HEK293 (cell line): ENCODE measurements at regions not wholly inside any gene's neighbourhood (a gene's known extent, or its start where the extent isn't known, plus 50 kb on each side); places are given as distances from the start of the nearest gene placed in this dataset.

ENCODE experiments used
- CTCF ChIA-PET: fragments of 350-600 bp; formaldehyde crosslinking; extraction: SDS; loops from one replicate; lab custom pipeline; 2021; ENCODE audit warnings: antibody characterized with exemption; lab: Yijun Ruan, JAX
- POLR2A ChIA-PET: fragments of 300-600 bp; formaldehyde crosslinking; extraction: SDS; loops from one replicate; lab custom pipeline; 2020; ENCODE audit warnings: antibody characterized with exemption, inconsistent platforms; lab: Yijun Ruan, JAX
- H3K27ac ChIP-seq: fragments of 200-500 bp; sonication (Bioruptor generic); 2 replicates; pipeline ENCODE4 v1.5.1; 2014; ENCODE audit warnings: low read depth, low read length, control low read depth, inconsistent platforms; ENCODE audit errors: extremely low read depth
- H3K36me3 ChIP-seq, 2 experiments: fragments of 200-500 bp in 1 of 2; sonication (Bioruptor generic) in 1 of 2; 1 replicate in 1 of 2; 2 replicates in 1 of 2; pipeline ENCODE4 v1.5.1; 2014 to 2017; ENCODE audit warnings: inconsistent platforms in 2 of 2, low read length in 2 of 2; ENCODE audit not compliant: control insufficient read depth in 2 of 2, insufficient read depth in 1 of 2
- H3K4me1 ChIP-seq: fragments of 200-500 bp; sonication (Bioruptor generic); 2 replicates; pipeline ENCODE4 v1.5.1; 2014; ENCODE audit warnings: mild to moderate bottlenecking, low read length, inconsistent platforms; ENCODE audit not compliant: control insufficient read depth, insufficient read depth
- H3K4me3 ChIP-seq: 2 replicates; pipeline ENCODE4 v1.5.1; 2011; ENCODE audit warnings: low read depth, mild to moderate bottlenecking, control low read depth, low read length, moderate library complexity
- H3K9me3 ChIP-seq: fragments of 200-500 bp; sonication (Bioruptor generic); 2 replicates; pipeline ENCODE4 v1.5.1; 2014; ENCODE audit warnings: low read depth, low read length, inconsistent platforms; ENCODE audit not compliant: control insufficient read depth, insufficient read depth
- EGR2 ChIP-seq: fragments of 450-650 bp; formaldehyde crosslinking; IDR thresholded peaks from 2 replicates; pipeline ENCODE4 v1.5.1; 2016; ENCODE audit warnings: low read depth, missing biosample characterization, missing genetic modification characterization
- FEZF1 ChIP-seq: fragments of 450-650 bp; formaldehyde crosslinking; IDR thresholded peaks from 2 replicates; pipeline ENCODE4 v1.5.1; 2016; ENCODE audit warnings: missing biosample characterization, missing genetic modification characterization
- PRDM2 ChIP-seq: fragments of 450-650 bp; formaldehyde crosslinking; IDR thresholded peaks from 2 replicates; pipeline ENCODE4 v1.5.1; 2016; ENCODE audit warnings: missing biosample characterization, missing genetic modification characterization, borderline replicate concordance
- ZBTB8A ChIP-seq: fragments of 450-650 bp; formaldehyde crosslinking; IDR thresholded peaks from 2 replicates; pipeline ENCODE4 v1.5.1; 2016; ENCODE audit warnings: missing biosample characterization, missing genetic modification characterization
- ZFP3 ChIP-seq: fragments of 450-650 bp; formaldehyde crosslinking; IDR thresholded peaks from 2 replicates; pipeline ENCODE4 v1.5.1; 2016; ENCODE audit warnings: low read depth, missing biosample characterization, missing genetic modification characterization
- ZNF202 ChIP-seq: fragments of 450-650 bp; formaldehyde crosslinking; IDR thresholded peaks from 2 replicates; pipeline ENCODE4 v1.5.1; 2016; ENCODE audit warnings: missing biosample characterization, missing genetic modification characterization, borderline replicate concordance
- ZNF211 ChIP-seq: fragments of 450-650 bp; formaldehyde crosslinking; IDR thresholded peaks from 2 replicates; pipeline ENCODE4 v1.5.1; 2016; ENCODE audit warnings: low read depth, missing biosample characterization, missing genetic modification characterization
- ZNF248 ChIP-seq: fragments of 450-650 bp; formaldehyde crosslinking; IDR thresholded peaks from 2 replicates; pipeline ENCODE4 v1.5.1; 2017; ENCODE audit warnings: missing biosample characterization, missing genetic modification characterization
- ZNF518A ChIP-seq: fragments of 450-650 bp; formaldehyde crosslinking; conservative IDR thresholded peaks from 2 replicates; pipeline ENCODE4 v1.5.1; 2016; ENCODE audit warnings: low read depth, missing biosample characterization, missing genetic modification characterization
- ZNF555 ChIP-seq: fragments of 450-650 bp; formaldehyde crosslinking; conservative IDR thresholded peaks from 2 replicates; pipeline ENCODE4 v1.5.1; 2017; ENCODE audit warnings: missing biosample characterization, mild to moderate bottlenecking, missing genetic modification characterization, inconsistent platforms
- ZNF664 ChIP-seq: fragments of 450-650 bp; formaldehyde crosslinking; IDR thresholded peaks from 2 replicates; pipeline ENCODE4 v1.5.1; 2016; ENCODE audit warnings: missing biosample characterization, missing genetic modification characterization
- ZNF785 ChIP-seq: fragments of 450-650 bp; formaldehyde crosslinking; IDR thresholded peaks from 2 replicates; pipeline ENCODE4 v1.5.1; 2016; ENCODE audit warnings: missing biosample characterization, missing genetic modification characterization
- TF ChIP-seq, protein P1 (sequence below): fragments of 450-650 bp; formaldehyde crosslinking; IDR thresholded peaks from 2 replicates; pipeline ENCODE4 v1.5.1; 2016; ENCODE audit warnings: missing biosample characterization, missing genetic modification characterization
- TF ChIP-seq, protein P2 (sequence below): fragments of 450-650 bp; formaldehyde crosslinking; IDR thresholded peaks from 2 replicates; pipeline ENCODE4 v1.5.1; 2017; ENCODE audit warnings: missing biosample characterization, missing genetic modification characterization

- ChIA-PET POLR2A (no interaction called here), CTCF (no interaction called here)
- no peaks in the 10 kb centered on the region for H3K36me3 ChIP-seq
- no peaks in the 10 kb centered on the region for H3K9me3 ChIP-seq
- TF ChIP-seq PRDM2 (tag by site-specific recombination) (no peak), ZFP3 (tag by site-specific recombination) (peak; percentile 74)
- H3K4me1 ChIP-seq: 0 out of 2 replicates have a peak, but pooled peaks cover 4% of the 10 kb centered on the region
- H3K4me3 ChIP-seq: no peak overlapping the region
- no peak overlapping the region for H3K27ac ChIP-seq
Measured at GRCh38 chr10:129040377-129040776, 426.7 kb upstream of the MGMT start.

DNA sequence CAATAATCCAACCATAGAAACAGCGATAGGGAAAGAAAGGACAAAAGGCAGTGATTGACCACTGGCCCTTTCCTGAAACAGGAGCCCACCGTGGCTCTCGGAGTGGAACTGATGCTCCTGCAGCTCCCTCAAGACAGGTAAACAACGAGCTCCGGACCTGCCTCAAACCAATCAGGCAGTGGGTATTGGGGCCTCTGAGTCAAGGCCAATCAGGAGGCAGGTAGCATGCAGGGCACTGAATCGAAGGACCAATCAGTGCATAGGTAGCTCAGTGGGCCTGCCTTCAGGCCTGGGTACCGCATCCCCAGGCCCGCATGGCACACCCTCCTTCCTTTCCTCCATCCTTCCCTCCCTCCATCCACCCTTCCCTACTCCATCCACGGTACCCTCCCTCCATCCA is 425.1 kb upstream of the MGMT start:
- Histone ChIP-seq H3K9me3 (no peaks in the 10 kb centered on the region), H3K27ac (no peak overlapping the region), H3K36me3 (no peaks in the 10 kb centered on the region), H3K4me3 (no peak overlapping the region), H3K4me1 (0 out of 2 replicates have a peak, but pooled peaks cover 4% of the 10 kb centered on the region)
- CTCF ChIA-PET: interaction anchor here (1.0 to 1.2 kb wide), 2 partner anchors 10 to 11 kb away, joined by 3 read pairs; no protein-coding TSS in a partner anchor
- POLR2A ChIA-PET: no interaction called here
- TF ChIP-seq ZNF518A (tag by site-specific recombination) (no peak), ZBTB8A (tag by site-specific recombination) (no peak), EGR2 (tag by site-specific recombination) (no peak), ZNF664 (tag by site-specific recombination) (no peak)

DNA sequence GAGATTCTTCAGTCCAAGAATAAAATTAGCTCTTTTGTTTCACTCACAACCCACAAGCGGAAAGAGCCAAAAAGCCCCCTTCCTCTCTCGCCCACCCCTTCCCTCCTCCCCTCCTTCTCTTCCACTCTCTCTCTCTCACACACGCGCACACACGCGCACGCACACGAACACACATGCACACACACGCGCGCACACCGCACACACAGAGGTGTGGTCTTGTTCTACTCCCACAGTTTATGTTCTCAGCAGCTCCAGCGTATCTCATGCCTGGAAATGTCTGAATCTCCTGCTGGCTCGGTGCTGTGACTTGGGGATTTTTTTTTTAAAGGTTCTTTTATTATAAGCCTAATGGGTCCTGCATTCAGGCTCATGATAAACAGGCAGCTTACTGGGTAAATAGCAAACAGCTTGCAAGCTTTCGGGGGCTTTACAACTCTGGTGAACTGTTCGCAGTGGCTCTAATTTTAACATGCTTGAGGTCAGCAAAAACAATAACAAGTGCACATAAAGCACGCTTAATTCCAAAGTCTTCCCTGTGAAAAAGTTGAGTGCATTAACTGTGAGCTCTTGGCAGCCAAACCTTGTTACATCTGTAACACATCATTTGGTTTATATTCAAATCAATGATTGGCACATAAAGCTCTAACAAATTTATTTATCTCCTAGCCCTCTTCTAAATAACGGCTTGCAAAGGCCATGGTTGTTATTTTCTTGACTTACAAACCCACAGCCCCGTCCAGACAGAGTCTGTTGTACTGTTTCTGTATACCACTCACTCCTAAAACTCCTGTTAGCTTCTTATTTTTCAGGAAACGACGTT is 424.1 kb upstream of the MGMT start:
- POLR2A ChIA-PET: no interaction called here
- TF ChIP-seq FEZF1 (tag by site-specific recombination) (no peak), ZNF248 (tag by site-specific recombination) (no peak), ZNF785 (tag by site-specific recombination) (no peak), ZNF202 (no peak), ZNF211 (tag by site-specific recombination) (no peak), ZNF555 (tag by site-specific recombination) (no peak)
- TF ChIP-seq, protein P1, sequence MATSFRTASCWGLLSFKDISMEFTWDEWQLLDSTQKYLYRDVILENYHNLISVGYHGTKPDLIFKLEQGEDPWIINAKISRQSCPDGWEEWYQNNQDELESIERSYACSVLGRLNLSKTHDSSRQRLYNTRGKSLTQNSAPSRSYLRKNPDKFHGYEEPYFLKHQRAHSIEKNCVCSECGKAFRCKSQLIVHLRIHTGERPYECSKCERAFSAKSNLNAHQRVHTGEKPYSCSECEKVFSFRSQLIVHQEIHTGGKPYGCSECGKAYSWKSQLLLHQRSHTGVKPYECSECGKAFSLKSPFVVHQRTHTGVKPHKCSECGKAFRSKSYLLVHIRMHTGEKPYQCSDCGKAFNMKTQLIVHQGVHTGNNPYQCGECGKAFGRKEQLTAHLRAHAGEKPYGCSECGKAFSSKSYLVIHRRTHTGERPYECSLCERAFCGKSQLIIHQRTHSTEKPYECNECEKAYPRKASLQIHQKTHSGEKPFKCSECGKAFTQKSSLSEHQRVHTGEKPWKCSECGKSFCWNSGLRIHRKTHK (tag by site-specific recombination): no peak
- TF ChIP-seq, protein P2, sequence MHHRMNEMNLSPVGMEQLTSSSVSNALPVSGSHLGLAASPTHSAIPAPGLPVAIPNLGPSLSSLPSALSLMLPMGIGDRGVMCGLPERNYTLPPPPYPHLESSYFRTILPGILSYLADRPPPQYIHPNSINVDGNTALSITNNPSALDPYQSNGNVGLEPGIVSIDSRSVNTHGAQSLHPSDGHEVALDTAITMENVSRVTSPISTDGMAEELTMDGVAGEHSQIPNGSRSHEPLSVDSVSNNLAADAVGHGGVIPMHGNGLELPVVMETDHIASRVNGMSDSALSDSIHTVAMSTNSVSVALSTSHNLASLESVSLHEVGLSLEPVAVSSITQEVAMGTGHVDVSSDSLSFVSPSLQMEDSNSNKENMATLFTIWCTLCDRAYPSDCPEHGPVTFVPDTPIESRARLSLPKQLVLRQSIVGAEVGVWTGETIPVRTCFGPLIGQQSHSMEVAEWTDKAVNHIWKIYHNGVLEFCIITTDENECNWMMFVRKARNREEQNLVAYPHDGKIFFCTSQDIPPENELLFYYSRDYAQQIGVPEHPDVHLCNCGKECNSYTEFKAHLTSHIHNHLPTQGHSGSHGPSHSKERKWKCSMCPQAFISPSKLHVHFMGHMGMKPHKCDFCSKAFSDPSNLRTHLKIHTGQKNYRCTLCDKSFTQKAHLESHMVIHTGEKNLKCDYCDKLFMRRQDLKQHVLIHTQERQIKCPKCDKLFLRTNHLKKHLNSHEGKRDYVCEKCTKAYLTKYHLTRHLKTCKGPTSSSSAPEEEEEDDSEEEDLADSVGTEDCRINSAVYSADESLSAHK (tag by site-specific recombination): no peak

More for the DNA sequence above, 424.1 kb upstream of the MGMT start:
- Histone ChIP-seq H3K36me3 (no peaks in the 10 kb centered on the region), H3K4me1 (0 out of 2 replicates have a peak, but pooled peaks cover 4% of the 10 kb centered on the region), H3K9me3 (no peaks in the 10 kb centered on the region), H3K4me3 (no peak overlapping the region), H3K27ac (no peak overlapping the region)
- CTCF ChIA-PET: interaction anchor here (0.5 to 1.7 kb wide), 5 partner anchors 11 to 1084 kb away, joined by 3 to 5 read pairs (median 3); no protein-coding TSS in a partner anchor
